SK-N-SH (cell line): ENCODE measurements at regions not wholly inside any gene's neighbourhood (a gene's known extent, or its start where the extent isn't known, plus 50 kb on each side); places are given as distances from the start of the nearest gene placed in this dataset.

Experiments
- CTCF ChIA-PET: fragments of 300-600, 350-600 bp; formaldehyde crosslinking; extraction: SDS; loops from one replicate; lab custom pipeline; 2021; lab: Yijun Ruan, JAX
- POLR2A ChIA-PET: fragments of 350-600 bp; sonication (Branson Sonifier 250); formaldehyde crosslinking; extraction: SDS; loops from one replicate; lab custom pipeline; 2020; ENCODE audit warnings: antibody characterized with exemption, inconsistent platforms; lab: Yijun Ruan, JAX
- DNase-seq: peaks from one replicate; pipeline ENCODE4 v3.0.0; 2012
- H2AFZ ChIP-seq: fragments of 200-600 bp; sonication (generic); 2 replicates; pipeline ENCODE4 v1.8.1; 2016; ENCODE audit warnings: antibody characterized with exemption, mild to moderate bottlenecking, low read depth
- H3F3A ChIP-seq: fragments of 200-600 bp; sonication (generic); replicated peaks from 2 replicates; pipeline ENCODE3; 2016; ENCODE audit warnings: antibody characterized with exemption, mild to moderate bottlenecking; ENCODE audit not compliant: insufficient read depth
- H3K27ac ChIP-seq, 2 experiments: fragments of 200-500 bp in 1 of 2; fragments of 200-600 bp in 1 of 2; sonication (Bioruptor generic) in 1 of 2; sonication (generic), shearing (Covaris generic) in 1 of 2; 2 replicates each; pipeline versions ENCODE4 v1.5.1 to v1.6.1; 2014 to 2016; ENCODE audit warnings: low read depth in 2 of 2, inconsistent platforms in 1 of 2, low read length in 1 of 2, mild to moderate bottlenecking in 1 of 2, mixed read lengths in 1 of 2
- H3K27me3 ChIP-seq: fragments of 200-600 bp; sonication (generic), shearing (Covaris generic); 2 replicates; pipeline ENCODE4 v1.6.1; 2016; ENCODE audit warnings: mixed run types; ENCODE audit not compliant: insufficient read depth
- H3K36me3 ChIP-seq, 2 experiments: fragments of 200-500 bp in 1 of 2; fragments of 200-600 bp in 1 of 2; sonication (Bioruptor generic) in 1 of 2; sonication (generic) in 1 of 2; replicated peaks in 1 of 2; 2 replicates each; pipeline versions ENCODE3 to v1.5.1; 2014 to 2016; ENCODE audit warnings: low read length in 1 of 2, mild to moderate bottlenecking in 1 of 2; ENCODE audit not compliant: insufficient read depth in 2 of 2, control insufficient read depth in 1 of 2
- H3K4me1 ChIP-seq, 2 experiments: fragments of 200-500 bp in 1 of 2; fragments of 200-600 bp in 1 of 2; sonication (Bioruptor generic) in 1 of 2; sonication (generic), shearing (Covaris generic) in 1 of 2; 2 replicates each; pipeline versions ENCODE4 v1.5.1 to v1.6.1; 2014 to 2016; ENCODE audit warnings: low read depth in 1 of 2, low read length in 1 of 2, mixed run types in 1 of 2; ENCODE audit not compliant: insufficient read depth in 2 of 2, control insufficient read depth in 1 of 2
- H3K4me2 ChIP-seq: fragments of 200-600 bp; sonication (generic), shearing (Covaris generic); 2 replicates; pipeline ENCODE4 v1.6.1; 2017; ENCODE audit warnings: mixed run types
- H3K4me3 ChIP-seq, 2 experiments: fragments of 200-500 bp in 1 of 2; fragments of 200-600 bp in 1 of 2; sonication (Bioruptor generic) in 1 of 2; sonication (generic), shearing (Covaris generic) in 1 of 2; 2 replicates each; pipeline versions ENCODE4 v1.5.1 to v1.8.1; 2014 to 2016; ENCODE audit warnings: low read depth in 2 of 2, inconsistent platforms in 1 of 2, low read length in 1 of 2, mild to moderate bottlenecking in 1 of 2, mixed read lengths in 1 of 2, moderate library complexity in 1 of 2
- H3K79me2 ChIP-seq: fragments of 200-600 bp; sonication (generic); 2 replicates; pipeline ENCODE4 v1.8.1; 2017; ENCODE audit warnings: mild to moderate bottlenecking; ENCODE audit not compliant: insufficient read depth
- H3K9ac ChIP-seq: fragments of 200-600 bp; sonication (generic); 2 replicates; pipeline ENCODE4 v1.6.1; 2017; ENCODE audit warnings: mixed run types
- H3K9me2 ChIP-seq: fragments of 200-600 bp; sonication (generic); 2 replicates; pipeline ENCODE4 v1.6.1; 2017; ENCODE audit warnings: mixed run types
- H3K9me3 ChIP-seq: fragments of 200-600 bp; sonication (generic); 2 replicates; pipeline ENCODE4 v1.6.1; 2017; ENCODE audit warnings: mixed run types, mild to moderate bottlenecking, moderate library complexity
- H4K20me1 ChIP-seq: fragments of 200-600 bp; sonication (generic); 2 replicates; pipeline ENCODE4 v1.6.1; 2017; ENCODE audit warnings: mild to moderate bottlenecking, mixed run types; ENCODE audit not compliant: insufficient read depth
- CTCF ChIP-seq: fragments of 200-600 bp; sonication (generic); IDR thresholded peaks from 2 replicates; pipeline ENCODE4 v1.6.1; 2017; ENCODE audit warnings: antibody characterized with exemption, mild to moderate bottlenecking, moderate library complexity
- ELF1 ChIP-seq: IDR thresholded peaks from 2 replicates; pipeline ENCODE4 v1.4.0; 2012
- EP300 ChIP-seq, 2 experiments: IDR thresholded peaks; 2 replicates each; pipeline versions ENCODE4 v1.4.0 to v1.6.1; 2012; ENCODE audit warnings: borderline replicate concordance in 1 of 2, low read depth in 1 of 2, low read length in 1 of 2
- EZH2phosphoT487 ChIP-seq: fragments of 200-600 bp; sonication (generic); IDR thresholded peaks from 2 replicates; pipeline ENCODE4 v1.6.1; 2017; ENCODE audit warnings: low read depth, mixed run types, mild to moderate bottlenecking, antibody characterized with exemption, moderate library complexity, borderline replicate concordance
- FOXJ3 ChIP-seq: sonication (generic); formaldehyde crosslinking; IDR thresholded peaks from 2 replicates; pipeline ENCODE4 v1.5.1; 2020; ENCODE audit warnings: mild to moderate bottlenecking, missing genetic modification reagents
- GATA2 ChIP-seq: sonication (generic); formaldehyde crosslinking; IDR thresholded peaks from 2 replicates; pipeline ENCODE4 v1.5.0; 2020; ENCODE audit warnings: mild to moderate bottlenecking, missing genetic modification reagents
- IRF3 ChIP-seq: fragments of 150-350 bp; IDR thresholded peaks from 2 replicates; pipeline ENCODE4 v1.6.1; 2016; ENCODE audit warnings: mild to moderate bottlenecking, low read depth, low read length
- JUND ChIP-seq: IDR thresholded peaks from 2 replicates; pipeline ENCODE4 v1.4.0; 2012
- MAX ChIP-seq: IDR thresholded peaks from 2 replicates; pipeline ENCODE4 v1.4.0; 2012; ENCODE audit warnings: low read depth
- MEF2A ChIP-seq: IDR thresholded peaks from 2 replicates; pipeline ENCODE4 v1.4.0; 2012; ENCODE audit warnings: low read depth, borderline replicate concordance
- MXI1 ChIP-seq: IDR thresholded peaks from 2 replicates; pipeline ENCODE4 v1.6.1; 2012; ENCODE audit warnings: mild to moderate bottlenecking, low read depth, low read length, improper control_type of control experiment
- NFIC ChIP-seq: IDR thresholded peaks from 2 replicates; pipeline ENCODE4 v1.4.0; 2012; ENCODE audit warnings: borderline replicate concordance
- NRF1 ChIP-seq: IDR thresholded peaks from 2 replicates; pipeline ENCODE4 v1.6.1; 2012; ENCODE audit warnings: low read depth, mild to moderate bottlenecking, low read length
- POLR2AphosphoS5 ChIP-seq: IDR thresholded peaks from 2 replicates; pipeline ENCODE4 v1.6.1; 2012; ENCODE audit warnings: low read depth, low read length
- RAD21 ChIP-seq: IDR thresholded peaks from 2 replicates; pipeline ENCODE4 v1.6.1; 2012; ENCODE audit warnings: mild to moderate bottlenecking, low read length
- RCOR1 ChIP-seq: fragments of 150-350 bp; IDR thresholded peaks from 2 replicates; pipeline ENCODE4 v1.6.1; 2017; ENCODE audit warnings: antibody characterized with exemption, low read length
- RFX5 ChIP-seq: IDR thresholded peaks from 2 replicates; pipeline ENCODE4 v1.6.1; 2012; ENCODE audit warnings: mild to moderate bottlenecking, improper control_type of control experiment, low read length
- SIN3A ChIP-seq: IDR thresholded peaks from 2 replicates; pipeline ENCODE4 v1.6.1; 2012; ENCODE audit warnings: low read depth, mild to moderate bottlenecking, low read length, moderate library complexity, borderline replicate concordance
- TEAD4 ChIP-seq: IDR thresholded peaks from 2 replicates; pipeline ENCODE4 v1.4.0; 2012; ENCODE audit warnings: mild to moderate bottlenecking, borderline replicate concordance; ENCODE audit not compliant: insufficient read depth
- USF1 ChIP-seq: IDR thresholded peaks from 2 replicates; pipeline ENCODE4 v1.4.0; 2012; ENCODE audit warnings: low read depth, borderline replicate concordance
- whole genome bisulfite sequencing: methylation state at CpG from one replicate; pipeline ENCODE4 v1.1.6; 2017; ENCODE audit warnings: low lambda C conversion rate; 5-methylcytosine and 5-hydroxymethylcytosine counted together

- H3K27me3 ChIP-seq: no peaks in the 10 kb centered on the region
- no peaks in the 10 kb centered on the region for H3K36me3 ChIP-seq
- CTCF ChIA-PET: no interaction called here
- POLR2A ChIA-PET: no interaction called here
- H3K9ac ChIP-seq: no peak overlapping the region
- H3K27ac ChIP-seq: no peak overlapping the region
- no peaks in the 10 kb centered on the region for H4K20me1 ChIP-seq
- H3K79me2 ChIP-seq: no peaks in the 10 kb centered on the region
- H3K4me3 ChIP-seq: no peak overlapping the region
- 4% methylated on average over 2 of the region's 2 CpGs for WGBS
- no peak overlapping the region for H2AFZ ChIP-seq
- TF ChIP-seq FOXJ3 (CRISPR knock-in tag) (no peak), NFIC (no peak), ELF1 (no peak), POLR2AphosphoS5 (no peak), EP300 (IDR thresholded peaks at IDR 0.05; ENCODE audit: borderline replicate concordance in 1 of 2, low read depth in 1 of 2, low read length in 1 of 2) (no peak), IRF3 (no peak), TEAD4 (no peak), MAX (no peak), JUND (no peak), RFX5 (no peak), CTCF (no peak), GATA2 (CRISPR knock-in tag) (no peak), MXI1 (no peak), SIN3A (no peak), RAD21 (no peak), NRF1 (no peak), EZH2phosphoT487 (no peak), MEF2A (no peak), USF1 (no peak), RCOR1 (no peak)
- no peaks in the 10 kb centered on the region for H3F3A ChIP-seq
- H3K9me2 ChIP-seq: no peaks in the 10 kb centered on the region
- no peak overlapping the region for H3K4me2 ChIP-seq
- no peak for DNase-seq
- H3K4me1 ChIP-seq: no peaks in the 10 kb centered on the region
- H3K9me3 ChIP-seq: no peaks in the 10 kb centered on the region
Measured at GRCh38 chr11:101397979-101398378, 185.8 kb downstream of the TRPC6 start.
